ENCODE measurements at regions not wholly inside any gene's neighbourhood (a gene's known extent, or its start where the extent isn't known, plus 50 kb on each side); places are given as distances from the start of the nearest gene placed in this dataset.

DNA sequence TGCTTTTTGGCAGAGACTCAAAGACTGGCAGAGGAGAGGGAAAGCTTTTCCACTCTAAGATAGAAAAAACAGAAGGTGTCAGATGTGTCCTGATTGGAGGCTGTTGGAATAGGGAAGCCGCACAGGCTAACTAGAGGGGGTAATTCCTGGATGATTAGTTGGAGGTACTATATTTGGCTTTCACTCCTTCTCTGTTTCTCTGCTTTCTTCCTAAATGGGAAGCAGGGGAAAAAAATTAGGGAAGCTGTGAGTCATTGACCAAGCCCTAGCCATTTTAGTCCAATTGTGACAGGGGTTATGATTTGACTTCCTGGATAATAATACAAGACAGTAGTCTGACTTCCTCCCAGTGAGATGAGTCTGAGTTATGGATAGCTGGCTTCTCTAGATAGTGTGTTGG, 475.2 kb upstream of the CELF2 start:
- H3K9me3 Mint-ChIP-seq: peaks cover 0 to 2% (median 0%) of the 10 kb centered on the region in 7 donors
- DNase-seq (no peak), ATAC-seq (ENCODE audit: low read depth in 2 of 2) (no peak)
- no peaks in the 10 kb centered on the region for H3K27me3 Mint-ChIP-seq
- no peaks in the 10 kb centered on the region for H3K9me3 ChIP-seq (ENCODE audit: control insufficient read depth in 2 of 2, low read length in 2 of 2)
- no peaks in the 10 kb centered on the region for H3K4me1 Mint-ChIP-seq
- H3K36me3 ChIP-seq (ENCODE audit: control insufficient read depth, insufficient read depth, low read length): no peaks in the 10 kb centered on the region
- no peak overlapping the region for H3K27ac Mint-ChIP-seq
- no peak overlapping the region for H3K27ac ChIP-seq (ENCODE audit: insufficient read depth, low read length, poor library complexity, severe bottlenecking)
- no peaks in the 10 kb centered on the region for H3K4me1 ChIP-seq (ENCODE audit: control insufficient read depth, insufficient read depth, low read length, poor library complexity, severe bottlenecking)
- H3K4me3 Mint-ChIP-seq: no peak overlapping the region
- no peak overlapping the region for H3K4me3 ChIP-seq (ENCODE audit: low read depth, low read length)
- H3K36me3 Mint-ChIP-seq: no peaks in the 10 kb centered on the region
- H3K27me3 ChIP-seq (ENCODE audit: control insufficient read depth, insufficient read depth, low read length): no peaks in the 10 kb centered on the region

DNA sequence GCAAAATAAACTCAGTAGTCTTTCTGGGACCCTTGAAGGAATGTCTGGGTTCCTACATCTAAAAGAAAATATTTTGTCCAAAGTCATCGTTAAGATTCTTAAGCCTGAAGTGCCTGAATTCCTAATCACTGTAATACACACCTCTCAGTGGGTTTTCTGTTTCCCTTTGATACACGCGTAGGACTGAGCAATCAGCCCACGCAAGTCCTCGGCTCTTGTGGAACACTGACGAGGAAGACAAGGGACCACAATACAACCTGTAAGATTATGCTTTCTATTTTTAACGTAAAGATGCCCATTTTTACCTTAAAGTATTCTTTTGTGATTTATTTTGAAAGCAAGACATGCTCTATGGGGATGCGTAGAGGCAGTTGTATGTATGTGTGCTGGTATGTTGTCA, 472.8 kb upstream of the CELF2 start:
- no peaks in the 10 kb centered on the region for H3K4me1 ChIP-seq (ENCODE audit: control insufficient read depth, insufficient read depth, low read length, poor library complexity, severe bottlenecking)
- no peaks in the 10 kb centered on the region for H3K27me3 Mint-ChIP-seq
- H3K9me3 ChIP-seq (ENCODE audit: control insufficient read depth in 2 of 2, low read length in 2 of 2): no peaks in the 10 kb centered on the region
- no peak overlapping the region for H3K27ac Mint-ChIP-seq
- H3K4me3 ChIP-seq (ENCODE audit: low read depth, low read length): no peak overlapping the region
- H3K36me3 Mint-ChIP-seq: no peaks in the 10 kb centered on the region
- peaks cover 0 to 2% (median under 1%) of the 10 kb centered on the region in 7 donors for H3K9me3 Mint-ChIP-seq
- H3K27me3 ChIP-seq (ENCODE audit: control insufficient read depth, insufficient read depth, low read length): no peaks in the 10 kb centered on the region
- DNase-seq (no peak), ATAC-seq (ENCODE audit: low read depth in 2 of 2) (no peak)
- no peaks in the 10 kb centered on the region for H3K36me3 ChIP-seq (ENCODE audit: control insufficient read depth, insufficient read depth, low read length)
- no peak overlapping the region for H3K4me3 Mint-ChIP-seq
- no peak overlapping the region for H3K27ac ChIP-seq (ENCODE audit: insufficient read depth, low read length, poor library complexity, severe bottlenecking)
- no peaks in the 10 kb centered on the region for H3K4me1 Mint-ChIP-seq

DNA sequence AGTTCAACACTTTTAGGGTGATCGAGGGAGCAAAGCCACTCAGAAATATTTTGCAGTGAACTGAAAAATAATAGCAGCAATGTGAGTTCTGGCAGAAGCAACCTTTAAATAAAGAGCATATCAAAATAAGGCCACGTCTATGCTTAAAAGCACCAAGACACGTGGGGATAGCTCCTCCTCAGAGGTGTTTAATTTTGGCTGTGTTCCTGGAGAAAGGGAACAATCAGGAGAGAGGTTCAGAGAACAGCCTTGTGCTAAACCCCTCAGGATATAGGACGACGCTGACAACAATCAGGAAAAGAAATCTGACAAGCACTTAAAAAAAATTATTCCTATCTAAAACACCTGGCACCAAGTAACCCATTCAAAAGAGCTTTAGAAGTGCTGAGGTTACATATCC, 471.9 kb upstream of the CELF2 start:
- no peak overlapping the region for H3K27ac ChIP-seq (ENCODE audit: insufficient read depth, low read length, poor library complexity, severe bottlenecking)
- DNase-seq (no peak), ATAC-seq (ENCODE audit: low read depth in 2 of 2) (no peak)
- H3K4me3 ChIP-seq (ENCODE audit: low read depth, low read length): no peak overlapping the region
- no peaks in the 10 kb centered on the region for H3K9me3 ChIP-seq (ENCODE audit: control insufficient read depth in 2 of 2, low read length in 2 of 2)
- H3K36me3 ChIP-seq (ENCODE audit: control insufficient read depth, insufficient read depth, low read length): no peaks in the 10 kb centered on the region
- Mint-ChIP-seq H3K4me1 (no peaks in the 10 kb centered on the region), H3K36me3 (no peaks in the 10 kb centered on the region), H3K4me3 (no peak overlapping the region), H3K27me3 (no peaks in the 10 kb centered on the region), H3K9me3 (peaks cover 0 to 5% (median 1%) of the 10 kb centered on the region in 7 donors), H3K27ac (no peak overlapping the region)
- H3K4me1 ChIP-seq (ENCODE audit: control insufficient read depth, insufficient read depth, low read length, poor library complexity, severe bottlenecking): no peaks in the 10 kb centered on the region
- H3K27me3 ChIP-seq (ENCODE audit: control insufficient read depth, insufficient read depth, low read length): no peaks in the 10 kb centered on the region

GRCh38 chr10:10551596-10552301, 465.9 kb upstream of the CELF2 start:
- Histone ChIP-seq H3K27ac (ENCODE audit: insufficient read depth, low read length, poor library complexity, severe bottlenecking) (no peak overlapping the region), H3K27me3 (ENCODE audit: control insufficient read depth, insufficient read depth, low read length) (no peaks in the 10 kb centered on the region), H3K4me1 (ENCODE audit: control insufficient read depth, insufficient read depth, low read length, poor library complexity, severe bottlenecking) (no peaks in the 10 kb centered on the region), H3K9me3 (ENCODE audit: control insufficient read depth in 2 of 2, low read length in 2 of 2) (no peaks in the 10 kb centered on the region), H3K4me3 (ENCODE audit: low read depth, low read length) (no peak overlapping the region), H3K36me3 (ENCODE audit: control insufficient read depth, insufficient read depth, low read length) (no peaks in the 10 kb centered on the region)
- Mint-ChIP-seq H3K27ac (no peak overlapping the region), H3K9me3 (peaks cover 0 to 5% (median 1%) of the 10 kb centered on the region in 7 donors), H3K4me1 (no peaks in the 10 kb centered on the region), H3K27me3 (peaks cover 5% of the 10 kb centered on the region), H3K4me3 (no peak overlapping the region), H3K36me3 (no peaks in the 10 kb centered on the region)
- DNase-seq (no peak), ATAC-seq (ENCODE audit: low read depth in 2 of 2) (no peak)

GRCh38 chr10:10552948-10553347, 464.7 kb upstream of the CELF2 start:
- Mint-ChIP-seq H3K36me3 (no peaks in the 10 kb centered on the region), H3K4me3 (no peak overlapping the region), H3K9me3 (peaks cover 0 to 5% (median 0%) of the 10 kb centered on the region in 7 donors), H3K27me3 (peaks cover 5% of the 10 kb centered on the region), H3K27ac (no peak overlapping the region), H3K4me1 (no peaks in the 10 kb centered on the region)
- DNase-seq (no peak), ATAC-seq (ENCODE audit: low read depth in 2 of 2) (no peak)
- no peak overlapping the region for H3K27ac ChIP-seq (ENCODE audit: insufficient read depth, low read length, poor library complexity, severe bottlenecking)
- H3K36me3 ChIP-seq (ENCODE audit: control insufficient read depth, insufficient read depth, low read length): no peaks in the 10 kb centered on the region
- H3K9me3 ChIP-seq (ENCODE audit: control insufficient read depth in 2 of 2, low read length in 2 of 2): no peaks in the 10 kb centered on the region
- no peaks in the 10 kb centered on the region for H3K4me1 ChIP-seq (ENCODE audit: control insufficient read depth, insufficient read depth, low read length, poor library complexity, severe bottlenecking)
- no peak overlapping the region for H3K4me3 ChIP-seq (ENCODE audit: low read depth, low read length)
- H3K27me3 ChIP-seq (ENCODE audit: control insufficient read depth, insufficient read depth, low read length): no peaks in the 10 kb centered on the region

DNA sequence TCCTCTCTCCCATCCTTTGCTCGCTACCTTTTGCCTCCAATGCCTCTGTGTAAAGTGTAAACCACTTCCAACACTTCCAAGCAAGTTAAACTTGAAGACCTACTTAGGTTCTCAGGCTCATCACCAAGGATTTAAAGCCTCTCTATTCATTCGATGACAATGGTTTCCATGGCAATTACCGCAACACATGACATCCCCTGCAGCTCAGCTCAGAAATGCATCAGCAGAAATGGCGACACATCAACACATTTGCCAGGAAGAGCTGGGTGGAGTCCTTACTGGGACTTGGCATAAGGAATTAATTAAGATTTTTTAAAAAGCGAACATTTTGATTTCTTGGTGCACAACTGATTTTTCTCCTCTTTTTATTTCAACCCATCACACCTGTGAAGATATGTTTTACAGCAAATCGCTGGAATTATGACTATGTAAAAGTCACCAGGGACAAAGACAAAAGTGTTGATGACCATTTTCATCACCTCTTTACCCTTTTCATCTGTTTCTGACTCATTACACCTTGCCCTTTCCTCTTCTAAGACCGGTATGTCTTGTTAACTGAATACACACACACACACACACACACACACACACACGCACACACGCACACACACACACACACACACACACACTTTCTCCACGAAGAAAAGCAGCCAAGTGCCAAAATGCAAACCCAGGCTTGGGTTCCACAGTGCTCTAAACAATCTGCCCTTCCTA, 453.4 kb upstream of the CELF2 start:
- H3K9me3 Mint-ChIP-seq: peaks cover 1 to 5% (median 4%) of the 10 kb centered on the region in 7 donors
- H3K4me3 Mint-ChIP-seq: no peak overlapping the region
- H3K27ac Mint-ChIP-seq: no peak overlapping the region
- Histone ChIP-seq H3K27ac (ENCODE audit: insufficient read depth, low read length, poor library complexity, severe bottlenecking) (no peak overlapping the region), H3K4me3 (ENCODE audit: low read depth, low read length) (no peak overlapping the region), H3K9me3 (ENCODE audit: control insufficient read depth in 2 of 2, low read length in 2 of 2) (no peaks in the 10 kb centered on the region), H3K4me1 (ENCODE audit: control insufficient read depth, insufficient read depth, low read length, poor library complexity, severe bottlenecking) (no peaks in the 10 kb centered on the region), H3K27me3 (ENCODE audit: control insufficient read depth, insufficient read depth, low read length) (no peaks in the 10 kb centered on the region), H3K36me3 (ENCODE audit: control insufficient read depth, insufficient read depth, low read length) (no peaks in the 10 kb centered on the region)
- no peaks in the 10 kb centered on the region for H3K27me3 Mint-ChIP-seq
- no peaks in the 10 kb centered on the region for H3K4me1 Mint-ChIP-seq
- H3K36me3 Mint-ChIP-seq: no peaks in the 10 kb centered on the region
- ATAC-seq (ENCODE audit: low read depth in 2 of 2) (no peak), DNase-seq (no peak)

DNA sequence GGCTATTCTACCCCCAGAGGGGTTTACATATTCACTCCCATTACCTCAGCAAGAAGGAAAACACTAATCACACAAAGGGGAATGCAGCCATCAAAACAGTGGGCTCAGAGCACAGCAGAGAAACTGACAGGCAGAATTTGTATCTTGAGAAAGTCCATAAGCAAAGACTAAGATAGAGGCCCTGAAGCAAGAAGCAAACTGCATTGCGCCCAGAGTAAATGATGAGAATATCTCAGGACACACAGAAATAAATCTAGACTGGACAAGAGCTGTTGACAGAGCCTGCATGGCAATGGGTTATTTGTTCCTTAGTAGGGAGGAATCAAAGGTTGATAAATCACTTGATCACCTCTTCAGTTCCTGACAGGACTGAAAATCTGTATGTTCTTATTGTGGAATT, 440.7 kb upstream of the CELF2 start:
- Mint-ChIP-seq H3K4me3 (no peak overlapping the region), H3K9me3 (peaks cover 0 to 6% (median 0%) of the 10 kb centered on the region in 7 donors), H3K27ac (no peak overlapping the region), H3K4me1 (no peaks in the 10 kb centered on the region), H3K36me3 (no peaks in the 10 kb centered on the region), H3K27me3 (peaks cover 7% of the 10 kb centered on the region)
- Histone ChIP-seq H3K36me3 (ENCODE audit: control insufficient read depth, insufficient read depth, low read length) (no peaks in the 10 kb centered on the region), H3K9me3 (ENCODE audit: control insufficient read depth in 2 of 2, low read length in 2 of 2) (no peaks in the 10 kb centered on the region), H3K4me1 (ENCODE audit: control insufficient read depth, insufficient read depth, low read length, poor library complexity, severe bottlenecking) (no peaks in the 10 kb centered on the region), H3K27ac (ENCODE audit: insufficient read depth, low read length, poor library complexity, severe bottlenecking) (no peak overlapping the region), H3K27me3 (ENCODE audit: control insufficient read depth, insufficient read depth, low read length) (peaks cover 2% of the 10 kb centered on the region), H3K4me3 (ENCODE audit: low read depth, low read length) (no peak overlapping the region)
- DNase-seq: no peak
- no peak for ATAC-seq (ENCODE audit: low read depth in 2 of 2)

GRCh38 chr10:10579709-10580108, 438.0 kb upstream of the CELF2 start:
- no peak overlapping the region for H3K27ac Mint-ChIP-seq
- no peak for ATAC-seq (ENCODE audit: low read depth in 2 of 2)
- no peaks in the 10 kb centered on the region for H3K27me3 Mint-ChIP-seq
- no peaks in the 10 kb centered on the region for H3K9me3 ChIP-seq (ENCODE audit: control insufficient read depth in 2 of 2, low read length in 2 of 2)
- no peak for DNase-seq
- H3K36me3 Mint-ChIP-seq: no peaks in the 10 kb centered on the region
- peaks cover 0 to 6% (median 0%) of the 10 kb centered on the region in 7 donors for H3K9me3 Mint-ChIP-seq
- H3K4me3 ChIP-seq (ENCODE audit: low read depth, low read length): no peak overlapping the region
- H3K4me3 Mint-ChIP-seq: no peak overlapping the region
- H3K36me3 ChIP-seq (ENCODE audit: control insufficient read depth, insufficient read depth, low read length): no peaks in the 10 kb centered on the region
- H3K4me1 ChIP-seq (ENCODE audit: control insufficient read depth, insufficient read depth, low read length, poor library complexity, severe bottlenecking): no peaks in the 10 kb centered on the region
- peaks cover 2% of the 10 kb centered on the region for H3K27me3 ChIP-seq (ENCODE audit: control insufficient read depth, insufficient read depth, low read length)
- no peak overlapping the region for H3K27ac ChIP-seq (ENCODE audit: insufficient read depth, low read length, poor library complexity, severe bottlenecking)
- H3K4me1 Mint-ChIP-seq: no peaks in the 10 kb centered on the region
